Heart left ventricle (tissue), 16 donors: ENCODE measurements at regions not wholly inside any gene's neighbourhood (a gene's known extent, or its start where the extent isn't known, plus 50 kb on each side); places are given as distances from the start of the nearest gene placed in this dataset.

Experiments
- ATAC-seq, 4 donors: fragments of 200-7000 bp; cut with Tn5 transposase; one replicate each; pipeline ENCODE4 v1.9.1; 2020 to 2022; ENCODE audit warnings: moderate library complexity in 4 of 4, mild to moderate bottlenecking in 3 of 4, moderate number of reproducible peaks in 1 of 4
- DNase-seq, 5 donors: peaks; one replicate each; pipeline ENCODE4 v3.0.0-alpha.2; 2020
- H3K27ac ChIP-seq, 12 donors: fragments of 200-600 bp; sonication (generic) in 4 of 12; one replicate each; pipeline versions ENCODE4 v1.5.0 to v1.8.0; 2016 to 2022; ENCODE audit warnings: mild to moderate bottlenecking in 2 of 12
- H3K27me3 ChIP-seq, 9 donors: fragments of 200-600 bp; sonication (generic) in 2 of 9; one replicate each; pipeline versions ENCODE4 v1.5.1 to v1.8.0; 2016 to 2022; ENCODE audit warnings: mild to moderate bottlenecking in 3 of 9
- H3K36me3 ChIP-seq, 9 donors: fragments of 200-600 bp; sonication (generic) in 2 of 9; one replicate each; pipeline versions ENCODE4 v1.5.0 to v1.8.0; 2018 to 2022; ENCODE audit warnings: mild to moderate bottlenecking in 2 of 9
- H3K4me1 ChIP-seq, 12 donors: fragments of 200-600 bp; sonication (generic) in 4 of 12; one replicate each; pipeline versions ENCODE4 v1.5.0 to v1.8.0; 2016 to 2022; ENCODE audit warnings: mild to moderate bottlenecking in 3 of 12
- H3K4me3 ChIP-seq, 12 donors: fragments of 200-600 bp; sonication (generic) in 4 of 12; one replicate each; pipeline versions ENCODE4 v1.5.0 to v1.8.0; 2017 to 2022; ENCODE audit warnings: mild to moderate bottlenecking in 9 of 12, moderate library complexity in 4 of 12
- H3K9me3 ChIP-seq, 12 donors: fragments of 200-600 bp; sonication (generic) in 4 of 12; one replicate each; pipeline versions ENCODE4 v1.5.0 to v1.8.0; 2016 to 2022; ENCODE audit warnings: mild to moderate bottlenecking in 1 of 12
- CTCF ChIP-seq, 12 donors: fragments of 200-600 bp; sonication (generic) in 4 of 12; IDR thresholded peaks; one replicate each; pipeline versions ENCODE4 v1.5.0 to v1.8.0; 2018 to 2022; ENCODE audit warnings: antibody characterized with exemption in 12 of 12, mild to moderate bottlenecking in 5 of 12
- POLR2A ChIP-seq, 2 donors: fragments of 450-650 bp; IDR thresholded peaks; one replicate each; pipeline ENCODE4 v1.6.1; 2017; ENCODE audit warnings: antibody characterized with exemption in 2 of 2, mild to moderate bottlenecking in 2 of 2, moderate library complexity in 2 of 2
- WGBS, 4 donors: extraction: QIAGEN DNeasy Blood & Tissue Kit in 2 of 4; methylation state at CpG; one replicate each; pipeline versions ENCODE4 v1.1.5 to v1.1.7; 2013 to 2018; 5-methylcytosine and 5-hydroxymethylcytosine counted together
- intact Hi-C, 10 donors: fragments of 100-400 bp; cut with DNase I; formaldehyde crosslinking; loops; one replicate each; pipeline versions ENCODE4 v1.11.1 to v1.14.2; 2022
- donor health status: ischemic (EF 13 %, LVEDD 7.1; RV severe dilation, severe dysfunction).
- donor health status: healthy with polysubstance abuse.
- donor health status: DM: no; HTN: yes; CAD: no.
- donor health status: DM: no; HTN: no; CAD: no.
- donor health status: ischemic (EF 25% LVEDD 6.9; RV normal size, moderate dysfunction).
- donor health status: ischemic (EF 25% LVEDD 5.7; RV mildly dilated, moderate dysfunction).
- donor health status: healthy.
- donor health status: DM: yes; HTN: yes; CAD: no.
- donor health status: ischemic (EF 35%, LVEDD 5.7; RV mildly dilated, moderate dysfunction).
- donor health status: nonischemic (EF 11% LVEDD 7.7; RV severe dilation, severe dysfunction).
- donor health status: DM: yes; HTN: yes; CAD: no.
- donor health status: PGD.
- donor health status: ischemic (EF 29% LVEDD 5.4; RV normal size, mild dysfunction).
- donor health status: nonischemic (EF 23%, LVEDD 6.1; RV moderate dilation, normal function).

- DNase-seq (no peak), ATAC-seq (no peak)
- H3K4me3 ChIP-seq, result no peak overlapping the region
- intact Hi-C loops, result loop anchor here (1.0 to 10.0 kb wide), 10 partner anchors 86 to 277 kb away; partner anchors contain the start of gene SLC1A3 (in 5 of the 10)
- H3K9me3 ChIP-seq, result no peaks in the 10 kb centered on the region
- no peak overlapping the region for H3K27ac ChIP-seq
- TF ChIP-seq POLR2A (IDR thresholded peaks at IDR 0.05) (no peak), CTCF (IDR thresholded peaks at IDR 0.05) (no peak)
- H3K4me1 ChIP-seq, result peaks cover 0 to 18% (median 0%) of the 10 kb centered on the region in 12 donors
- no peaks in the 10 kb centered on the region for H3K36me3 ChIP-seq
- H3K27me3 ChIP-seq, result no peaks in the 10 kb centered on the region
These were observed 114.9 kb upstream of the RANBP3L start for GRCh38 chr5:36416605-36417004.

GRCh38 chr5:36417221-36417620 lies 115.5 kb upstream of the RANBP3L start:
- no peak overlapping the region for H3K4me3 ChIP-seq
- no peaks in the 10 kb centered on the region for H3K9me3 ChIP-seq
- no peak overlapping the region for H3K27ac ChIP-seq
- no peaks in the 10 kb centered on the region for H3K27me3 ChIP-seq
- intact Hi-C loops, result loop anchor here (1.0 to 10.0 kb wide), 10 partner anchors 85 to 276 kb away; partner anchors contain the start of gene SLC1A3 (in 5 of the 10)
- peaks cover 0 to 18% (median 0%) of the 10 kb centered on the region in 12 donors for H3K4me1 ChIP-seq
- 45 to 46% (median 45%) methylated on average over 3 of the region's 3 CpGs for WGBS, 4 donors
- no peaks in the 10 kb centered on the region for H3K36me3 ChIP-seq
- DNase-seq (no peak), ATAC-seq (peak in 3 of 4 donors; percentile 38 to 82 (median 75))
- TF ChIP-seq CTCF (IDR thresholded peaks at IDR 0.05) (no peak), POLR2A (IDR thresholded peaks at IDR 0.05) (no peak)

- intact Hi-C loops, result loop anchor here (1.0 to 10.0 kb wide), 10 partner anchors 85 to 276 kb away; partner anchors contain the start of gene SLC1A3 (in 5 of the 10)
- Histone ChIP-seq H3K36me3 (no peaks in the 10 kb centered on the region), H3K4me3 (no peak overlapping the region), H3K4me1 (peaks cover 0 to 18% (median 0%) of the 10 kb centered on the region in 12 donors), H3K9me3 (no peaks in the 10 kb centered on the region), H3K27ac (no peak overlapping the region), H3K27me3 (no peaks in the 10 kb centered on the region)
- no peak for TF ChIP-seq POLR2A (IDR thresholded peaks at IDR 0.05)
- TF ChIP-seq CTCF (IDR thresholded peaks at IDR 0.05), result no peak
- 61 to 74% (median 65%) methylated on average over 4 of the region's 4 CpGs for WGBS, 4 donors
- DNase-seq (no peak), ATAC-seq (no peak)
These were observed 116.0 kb upstream of the RANBP3L start for GRCh38 chr5:36417668-36418067.

GRCh38 chr5:36418152-36418979 lies 116.7 kb upstream of the RANBP3L start:
- no peak for ATAC-seq
- 72 to 82% (median 78%) methylated on average over 6 of the region's 6 CpGs for WGBS, 4 donors
- intact Hi-C loops, result loop anchor here in 9 of 10 donors (5.0 to 10.0 kb wide), 7 partner anchors 84 to 196 kb away; partner anchors contain the start of gene SLC1A3 (in 5 of the 9)
- H3K27ac ChIP-seq, result no peak overlapping the region
- DNase-seq, result no peak
- H3K4me1 ChIP-seq, result peaks cover 0 to 18% (median 0%) of the 10 kb centered on the region in 12 donors
- TF ChIP-seq CTCF (IDR thresholded peaks at IDR 0.05) (no peak), POLR2A (IDR thresholded peaks at IDR 0.05) (no peak)
- H3K4me3 ChIP-seq, result no peak overlapping the region
- no peaks in the 10 kb centered on the region for H3K9me3 ChIP-seq
- H3K36me3 ChIP-seq, result no peaks in the 10 kb centered on the region
- no peaks in the 10 kb centered on the region for H3K27me3 ChIP-seq
